ENCODE measurements at regions not wholly inside any gene's neighbourhood (a gene's known extent, or its start where the extent isn't known, plus 50 kb on each side); places are given as distances from the start of the nearest gene placed in this dataset.

DNA sequence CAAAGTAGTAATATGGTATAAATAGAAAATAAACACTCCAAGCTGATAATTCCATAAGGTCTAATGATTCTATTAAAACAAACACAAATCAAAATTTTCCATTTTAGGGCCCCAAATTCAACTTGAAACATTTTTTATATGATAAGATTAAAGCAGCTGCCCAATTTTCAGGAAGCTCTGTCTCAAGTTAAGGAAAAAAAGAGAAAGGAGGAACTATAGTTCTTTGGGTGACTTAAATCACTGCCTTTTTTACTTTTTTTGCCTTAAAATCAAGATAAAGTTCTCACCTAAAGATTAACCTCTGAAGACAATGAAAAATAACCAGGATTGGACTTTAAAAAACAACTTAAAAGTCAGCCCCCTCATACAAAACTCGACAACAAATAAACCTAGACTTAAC lies 76.0 kb upstream of the IFNE start:
- Mint-ChIP-seq H3K4me1 (ENCODE audit: unreplicated experiment) (peaks cover 18% of the 10 kb centered on the region), H3K27ac (ENCODE audit: unreplicated experiment) (peak overlapping the region; percentile 76), H3K27me3 (ENCODE audit: unreplicated experiment) (peaks cover 56% of the 10 kb centered on the region), H3K4me3 (ENCODE audit: unreplicated experiment) (peak overlapping the region; percentile 84), H3K36me3 (ENCODE audit: unreplicated experiment) (no peaks in the 10 kb centered on the region), H3K9me3 (ENCODE audit: unreplicated experiment) (no peaks in the 10 kb centered on the region)
- TF ChIP-seq, protein P1, sequence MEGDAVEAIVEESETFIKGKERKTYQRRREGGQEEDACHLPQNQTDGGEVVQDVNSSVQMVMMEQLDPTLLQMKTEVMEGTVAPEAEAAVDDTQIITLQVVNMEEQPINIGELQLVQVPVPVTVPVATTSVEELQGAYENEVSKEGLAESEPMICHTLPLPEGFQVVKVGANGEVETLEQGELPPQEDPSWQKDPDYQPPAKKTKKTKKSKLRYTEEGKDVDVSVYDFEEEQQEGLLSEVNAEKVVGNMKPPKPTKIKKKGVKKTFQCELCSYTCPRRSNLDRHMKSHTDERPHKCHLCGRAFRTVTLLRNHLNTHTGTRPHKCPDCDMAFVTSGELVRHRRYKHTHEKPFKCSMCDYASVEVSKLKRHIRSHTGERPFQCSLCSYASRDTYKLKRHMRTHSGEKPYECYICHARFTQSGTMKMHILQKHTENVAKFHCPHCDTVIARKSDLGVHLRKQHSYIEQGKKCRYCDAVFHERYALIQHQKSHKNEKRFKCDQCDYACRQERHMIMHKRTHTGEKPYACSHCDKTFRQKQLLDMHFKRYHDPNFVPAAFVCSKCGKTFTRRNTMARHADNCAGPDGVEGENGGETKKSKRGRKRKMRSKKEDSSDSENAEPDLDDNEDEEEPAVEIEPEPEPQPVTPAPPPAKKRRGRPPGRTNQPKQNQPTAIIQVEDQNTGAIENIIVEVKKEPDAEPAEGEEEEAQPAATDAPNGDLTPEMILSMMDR (IDR thresholded peaks at IDR 0.05), result no peak
- no peak for DNase-seq (ENCODE audit: extremely low spot score, unreplicated experiment)

DNA sequence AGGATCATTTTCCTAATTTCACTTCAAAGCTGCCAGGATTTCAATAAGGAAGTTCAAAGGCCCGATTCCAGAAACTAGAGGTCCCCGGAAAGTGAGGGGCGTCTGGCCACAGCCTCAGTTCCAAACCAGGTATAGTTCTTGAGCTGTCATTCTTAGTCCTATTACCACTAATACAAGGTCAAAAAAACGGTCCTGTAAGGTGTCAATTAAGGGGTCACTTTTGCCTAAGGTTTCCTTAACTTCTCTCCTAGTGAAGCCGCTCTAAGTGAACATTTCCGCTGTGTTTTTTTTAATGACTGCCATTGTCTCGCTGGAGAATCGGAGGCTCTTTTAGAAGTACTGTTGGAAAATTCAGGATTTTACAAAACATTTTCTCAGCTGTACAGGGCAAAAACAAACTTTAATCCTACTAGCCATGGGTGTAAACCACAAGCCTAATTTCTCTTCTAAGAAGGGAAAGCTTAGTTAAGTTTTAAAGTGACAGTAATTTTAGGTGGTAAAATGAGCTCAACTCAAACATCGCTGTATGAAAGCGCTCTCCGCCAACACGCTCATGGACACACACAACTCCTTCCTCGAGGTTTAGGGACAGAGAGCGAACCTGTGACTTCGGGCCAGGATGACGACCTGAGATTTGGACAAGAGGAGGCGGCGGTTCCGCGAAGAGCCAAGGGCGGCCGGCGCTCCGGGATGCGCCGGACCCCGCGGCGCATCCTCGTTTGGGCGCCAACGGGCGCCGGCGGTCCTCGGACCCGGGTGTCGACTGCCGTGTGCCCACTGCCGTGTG lies 76.7 kb upstream of the IFNE start:
- Mint-ChIP-seq H3K27me3 (ENCODE audit: unreplicated experiment) (peaks cover 63% of the 10 kb centered on the region), H3K27ac (ENCODE audit: unreplicated experiment) (peak overlapping the region; percentile 76), H3K4me3 (ENCODE audit: unreplicated experiment) (peak overlapping the region; percentile 84), H3K36me3 (ENCODE audit: unreplicated experiment) (no peaks in the 10 kb centered on the region), H3K4me1 (ENCODE audit: unreplicated experiment) (peaks cover 18% of the 10 kb centered on the region), H3K9me3 (ENCODE audit: unreplicated experiment) (no peaks in the 10 kb centered on the region)
- no peak for DNase-seq (ENCODE audit: extremely low spot score, unreplicated experiment)
- TF ChIP-seq, protein P1 (IDR thresholded peaks at IDR 0.05), result no peak

DNA sequence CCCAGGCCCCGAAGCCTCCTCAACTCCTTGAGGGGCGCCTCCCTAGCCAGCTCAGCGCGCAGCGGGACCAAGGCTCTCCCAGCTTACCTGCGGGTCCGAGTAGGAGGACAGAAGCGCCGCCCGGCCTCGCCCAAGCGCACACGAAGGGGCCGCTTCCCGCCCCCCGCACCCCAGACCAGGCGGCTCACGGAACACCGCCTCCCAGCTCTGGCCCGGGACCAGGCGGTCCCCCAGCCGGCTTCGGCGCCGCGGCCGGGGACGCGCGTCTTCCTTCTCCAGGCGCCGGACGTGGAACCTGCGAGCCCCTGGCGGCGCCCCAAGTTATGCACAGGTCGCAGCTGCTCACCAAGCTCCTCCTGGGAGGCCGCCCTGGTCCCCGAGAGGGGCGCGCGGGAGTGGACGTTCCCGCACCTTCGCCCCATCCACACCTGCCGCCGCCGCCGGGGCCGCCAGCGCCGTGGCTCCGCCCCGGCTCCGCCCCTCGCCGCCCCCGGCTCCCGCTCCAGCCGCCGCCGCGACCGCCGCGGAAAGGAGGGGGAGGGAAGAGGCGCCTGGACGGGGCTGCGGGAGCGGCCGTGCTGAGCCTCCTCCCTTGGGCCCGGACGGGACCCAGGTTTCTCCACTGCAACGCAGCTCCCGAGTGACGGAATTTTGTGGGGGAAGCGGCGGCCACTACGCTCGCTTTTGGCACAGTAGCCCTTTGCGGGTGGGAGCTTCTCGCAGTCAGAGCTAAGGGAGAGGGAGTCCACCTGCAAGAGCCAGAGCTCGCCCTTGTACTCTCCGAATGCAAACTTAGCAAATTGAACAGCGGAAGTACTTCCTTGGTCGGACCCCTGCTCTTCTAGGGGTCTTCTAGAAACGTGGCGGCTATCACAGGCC lies 77.5 kb upstream of the IFNE start:
- peaks cover 70% of the 10 kb centered on the region for H3K27me3 Mint-ChIP-seq (ENCODE audit: unreplicated experiment)
- H3K36me3 Mint-ChIP-seq (ENCODE audit: unreplicated experiment), result no peaks in the 10 kb centered on the region
- TF ChIP-seq, protein P1 (IDR thresholded peaks at IDR 0.05), result peak; percentile 16
- H3K9me3 Mint-ChIP-seq (ENCODE audit: unreplicated experiment), result no peaks in the 10 kb centered on the region
- H3K27ac Mint-ChIP-seq (ENCODE audit: unreplicated experiment), result no peak overlapping the region
- H3K4me3 Mint-ChIP-seq (ENCODE audit: unreplicated experiment), result peak overlapping the region; percentile 84
- DNase-seq (ENCODE audit: extremely low spot score, unreplicated experiment), result peak; percentile 85
- H3K4me1 Mint-ChIP-seq (ENCODE audit: unreplicated experiment), result peaks cover 18% of the 10 kb centered on the region

DNA sequence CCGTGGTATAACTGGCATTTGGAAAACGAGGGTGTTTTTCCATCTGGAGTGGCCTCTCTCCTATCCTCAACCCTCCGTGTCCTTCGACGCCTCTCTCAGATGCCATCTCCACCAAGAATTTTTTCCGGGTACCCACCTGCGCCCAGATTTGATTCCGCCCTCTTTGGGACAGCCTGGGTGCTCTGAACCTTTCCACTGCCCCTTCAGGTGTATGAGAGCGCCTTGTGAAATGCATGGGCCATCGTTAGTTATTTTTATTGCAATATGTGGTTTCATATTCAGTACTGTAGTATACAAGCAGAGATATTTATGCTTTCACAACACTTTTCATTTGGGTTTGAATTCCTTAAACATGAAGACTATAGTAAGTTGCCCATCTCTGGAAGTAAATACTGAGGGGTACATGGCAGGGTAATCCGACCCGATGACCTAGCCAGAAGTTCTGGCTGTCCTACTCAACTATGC lies 78.2 kb upstream of the IFNE start:
- Mint-ChIP-seq H3K36me3 (ENCODE audit: unreplicated experiment) (no peaks in the 10 kb centered on the region), H3K4me3 (ENCODE audit: unreplicated experiment) (peak overlapping the region; percentile 70), H3K27ac (ENCODE audit: unreplicated experiment) (no peak overlapping the region), H3K9me3 (ENCODE audit: unreplicated experiment) (no peaks in the 10 kb centered on the region), H3K4me1 (ENCODE audit: unreplicated experiment) (peaks cover 18% of the 10 kb centered on the region), H3K27me3 (ENCODE audit: unreplicated experiment) (peaks cover 66% of the 10 kb centered on the region)
- TF ChIP-seq, protein P1 (IDR thresholded peaks at IDR 0.05), result no peak
- DNase-seq (ENCODE audit: extremely low spot score, unreplicated experiment), result no peak

DNA sequence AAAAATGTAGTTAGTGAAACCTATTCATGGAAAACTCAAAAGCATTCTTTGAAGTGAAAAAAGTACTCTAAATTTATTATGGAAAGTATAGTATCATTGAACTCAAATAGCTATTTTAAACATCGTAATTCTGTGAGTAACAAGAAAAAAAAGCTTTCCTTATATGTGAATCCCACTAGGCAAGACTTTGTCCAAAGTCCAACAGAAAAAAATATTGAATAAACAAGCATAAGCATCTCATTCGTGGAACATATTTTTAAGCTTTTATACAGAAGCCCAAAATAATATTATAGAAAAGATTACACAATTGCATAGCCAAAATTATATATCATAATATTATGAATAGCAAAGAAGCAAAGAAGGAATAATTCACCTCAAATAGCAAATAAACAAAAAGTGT lies 79.4 kb upstream of the IFNE start:
- Mint-ChIP-seq H3K27ac (ENCODE audit: unreplicated experiment) (no peak overlapping the region), H3K9me3 (ENCODE audit: unreplicated experiment) (no peaks in the 10 kb centered on the region), H3K4me3 (ENCODE audit: unreplicated experiment) (no peak overlapping the region), H3K4me1 (ENCODE audit: unreplicated experiment) (peaks cover 18% of the 10 kb centered on the region), H3K27me3 (ENCODE audit: unreplicated experiment) (peaks cover 69% of the 10 kb centered on the region), H3K36me3 (ENCODE audit: unreplicated experiment) (no peaks in the 10 kb centered on the region)
- DNase-seq (ENCODE audit: extremely low spot score, unreplicated experiment), result no peak
- TF ChIP-seq, protein P1 (IDR thresholded peaks at IDR 0.05), result no peak
